ENCODE measurements at regions not wholly inside any gene's neighbourhood (a gene's known extent, or its start where the extent isn't known, plus 50 kb on each side); places are given as distances from the start of the nearest gene placed in this dataset.

DNA sequence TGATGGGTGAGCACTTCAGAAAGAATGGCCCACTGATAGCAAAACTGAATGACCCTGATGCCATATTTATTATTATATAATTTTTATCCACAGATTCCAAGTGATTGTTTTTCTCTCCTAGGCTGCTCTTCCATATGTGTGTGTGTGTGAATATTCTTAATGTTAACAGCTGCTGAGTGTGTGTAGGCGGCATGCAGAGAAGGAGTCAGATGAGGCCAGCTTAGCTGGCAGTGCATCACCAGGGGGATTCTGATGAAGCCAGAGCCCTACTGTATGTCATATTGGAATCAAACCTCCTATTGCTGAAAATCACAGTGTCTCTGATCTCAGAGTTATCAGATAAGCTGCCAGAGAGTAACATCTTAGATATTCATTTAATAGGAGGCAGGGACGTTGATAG, 177.1 kb downstream of the DMAC1 start:
- no peaks in the 10 kb centered on the region for H3K27me3 ChIP-seq
- no peak overlapping the region for H3K4me3 ChIP-seq
- no peak overlapping the region for H3K27ac ChIP-seq
- intact Hi-C loops (cut with DNase I; ENCODE audit: low total_unique reads), result no loop called here
- TF ChIP-seq, protein P1, sequence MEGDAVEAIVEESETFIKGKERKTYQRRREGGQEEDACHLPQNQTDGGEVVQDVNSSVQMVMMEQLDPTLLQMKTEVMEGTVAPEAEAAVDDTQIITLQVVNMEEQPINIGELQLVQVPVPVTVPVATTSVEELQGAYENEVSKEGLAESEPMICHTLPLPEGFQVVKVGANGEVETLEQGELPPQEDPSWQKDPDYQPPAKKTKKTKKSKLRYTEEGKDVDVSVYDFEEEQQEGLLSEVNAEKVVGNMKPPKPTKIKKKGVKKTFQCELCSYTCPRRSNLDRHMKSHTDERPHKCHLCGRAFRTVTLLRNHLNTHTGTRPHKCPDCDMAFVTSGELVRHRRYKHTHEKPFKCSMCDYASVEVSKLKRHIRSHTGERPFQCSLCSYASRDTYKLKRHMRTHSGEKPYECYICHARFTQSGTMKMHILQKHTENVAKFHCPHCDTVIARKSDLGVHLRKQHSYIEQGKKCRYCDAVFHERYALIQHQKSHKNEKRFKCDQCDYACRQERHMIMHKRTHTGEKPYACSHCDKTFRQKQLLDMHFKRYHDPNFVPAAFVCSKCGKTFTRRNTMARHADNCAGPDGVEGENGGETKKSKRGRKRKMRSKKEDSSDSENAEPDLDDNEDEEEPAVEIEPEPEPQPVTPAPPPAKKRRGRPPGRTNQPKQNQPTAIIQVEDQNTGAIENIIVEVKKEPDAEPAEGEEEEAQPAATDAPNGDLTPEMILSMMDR (IDR thresholded peaks at IDR 0.05), result no peak
- no peaks in the 10 kb centered on the region for H3K36me3 ChIP-seq
- no peaks in the 10 kb centered on the region for H3K4me1 ChIP-seq
- no peaks in the 10 kb centered on the region for H3K9me3 ChIP-seq
- DNase-seq, result no peak

DNA sequence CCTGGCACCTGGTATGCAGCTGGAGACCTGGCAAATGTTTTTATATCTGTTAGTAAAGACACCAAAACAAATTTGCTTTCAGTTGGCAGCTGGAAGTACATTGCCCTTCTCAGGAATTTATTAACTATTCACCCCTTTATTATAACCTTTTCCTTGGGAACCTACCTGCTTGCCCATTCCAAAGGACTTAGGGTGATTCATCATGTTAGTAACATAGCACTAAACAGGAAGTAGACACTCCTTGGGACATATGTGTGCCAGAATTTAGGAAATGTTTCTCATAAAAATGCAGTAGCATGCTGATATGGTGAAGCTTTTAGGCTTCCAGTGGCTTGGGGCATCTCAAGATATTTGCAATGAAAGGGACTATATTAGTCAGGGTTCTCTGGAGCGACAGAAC, 184.2 kb downstream of the DMAC1 start:
- TF ChIP-seq, protein P1 (IDR thresholded peaks at IDR 0.05), result no peak
- Histone ChIP-seq H3K27me3 (no peaks in the 10 kb centered on the region), H3K36me3 (no peaks in the 10 kb centered on the region), H3K9me3 (no peaks in the 10 kb centered on the region), H3K27ac (no peak overlapping the region), H3K4me1 (no peaks in the 10 kb centered on the region), H3K4me3 (no peak overlapping the region)
- intact Hi-C loops (cut with DNase I; ENCODE audit: low total_unique reads), result no loop called here
- DNase-seq, result no peak

DNA sequence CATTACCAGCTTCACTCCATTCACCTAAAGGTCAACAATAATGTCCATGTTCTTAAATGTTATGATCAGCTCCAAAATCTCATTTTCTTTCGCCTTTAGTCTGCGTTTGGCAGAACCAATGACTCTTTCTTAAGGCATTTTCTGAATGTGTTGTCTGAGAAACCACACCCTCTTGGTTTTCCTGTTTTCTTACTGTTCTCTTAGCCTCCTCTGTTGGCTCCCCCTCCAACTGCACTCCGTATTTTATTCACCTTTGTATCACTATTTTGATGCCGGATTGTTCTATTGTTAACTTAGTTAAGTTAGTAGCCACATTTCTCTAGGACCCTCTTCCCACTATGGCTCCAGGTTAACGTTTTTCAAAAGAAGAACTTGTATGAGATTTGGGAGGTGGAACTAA, 185.6 kb downstream of the DMAC1 start:
- H3K27ac ChIP-seq, result no peak overlapping the region
- H3K4me3 ChIP-seq, result no peak overlapping the region
- intact Hi-C loops (cut with DNase I; ENCODE audit: low total_unique reads), result no loop called here
- H3K27me3 ChIP-seq, result no peaks in the 10 kb centered on the region
- TF ChIP-seq, protein P1 (IDR thresholded peaks at IDR 0.05), result no peak
- H3K36me3 ChIP-seq, result no peaks in the 10 kb centered on the region
- H3K4me1 ChIP-seq, result no peaks in the 10 kb centered on the region
- no peaks in the 10 kb centered on the region for H3K9me3 ChIP-seq
- no peak for DNase-seq

DNA sequence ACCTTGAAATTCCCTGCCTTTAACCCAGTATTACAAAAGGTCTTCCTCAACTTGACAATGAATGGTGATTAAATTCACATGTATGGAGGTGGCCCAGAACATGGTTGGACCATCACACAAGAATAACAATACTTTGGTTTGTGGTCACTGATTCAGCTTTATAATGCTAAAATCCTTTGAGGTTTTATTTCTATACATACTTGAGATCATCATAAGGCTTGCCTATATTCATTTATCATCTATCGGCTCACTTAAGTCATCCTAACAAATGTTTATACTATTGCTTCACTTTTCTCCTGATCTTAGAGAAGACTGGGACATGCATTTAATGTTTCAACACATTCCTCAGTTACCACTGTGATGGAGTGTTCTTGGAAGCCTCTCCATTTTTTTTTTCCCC, 191.3 kb downstream of the DMAC1 start:
- no peaks in the 10 kb centered on the region for H3K36me3 ChIP-seq
- TF ChIP-seq, protein P1 (IDR thresholded peaks at IDR 0.05), result no peak
- no peaks in the 10 kb centered on the region for H3K27me3 ChIP-seq
- no peak overlapping the region for H3K4me3 ChIP-seq
- no peaks in the 10 kb centered on the region for H3K9me3 ChIP-seq
- DNase-seq, result no peak
- no peaks in the 10 kb centered on the region for H3K4me1 ChIP-seq
- no peak overlapping the region for H3K27ac ChIP-seq
- intact Hi-C loops (cut with DNase I; ENCODE audit: low total_unique reads), result no loop called here

DNA sequence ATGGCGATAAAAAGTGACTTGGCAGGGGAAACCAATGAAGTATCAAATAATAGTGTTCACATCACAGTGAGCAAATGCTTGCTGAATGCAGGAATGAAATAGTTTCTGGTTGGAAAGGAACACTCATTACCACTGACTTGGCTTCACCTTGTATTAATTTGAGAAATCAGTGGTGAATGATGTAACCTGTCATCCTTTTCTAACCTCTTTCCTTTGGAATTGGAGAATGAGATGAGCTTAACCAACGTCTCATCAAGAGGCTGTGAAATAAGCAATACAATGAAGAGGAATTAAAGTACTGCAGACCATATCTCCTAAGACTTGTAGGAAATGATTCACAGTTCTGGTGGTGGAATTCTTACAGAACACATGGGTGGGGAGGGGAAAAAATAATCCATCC, 192.2 kb downstream of the DMAC1 start:
- Histone ChIP-seq H3K36me3 (no peaks in the 10 kb centered on the region), H3K27ac (no peak overlapping the region), H3K4me3 (no peak overlapping the region), H3K9me3 (no peaks in the 10 kb centered on the region), H3K4me1 (no peaks in the 10 kb centered on the region), H3K27me3 (no peaks in the 10 kb centered on the region)
- intact Hi-C loops (cut with DNase I; ENCODE audit: low total_unique reads), result no loop called here
- TF ChIP-seq, protein P1 (IDR thresholded peaks at IDR 0.05), result no peak
- no peak for DNase-seq

DNA sequence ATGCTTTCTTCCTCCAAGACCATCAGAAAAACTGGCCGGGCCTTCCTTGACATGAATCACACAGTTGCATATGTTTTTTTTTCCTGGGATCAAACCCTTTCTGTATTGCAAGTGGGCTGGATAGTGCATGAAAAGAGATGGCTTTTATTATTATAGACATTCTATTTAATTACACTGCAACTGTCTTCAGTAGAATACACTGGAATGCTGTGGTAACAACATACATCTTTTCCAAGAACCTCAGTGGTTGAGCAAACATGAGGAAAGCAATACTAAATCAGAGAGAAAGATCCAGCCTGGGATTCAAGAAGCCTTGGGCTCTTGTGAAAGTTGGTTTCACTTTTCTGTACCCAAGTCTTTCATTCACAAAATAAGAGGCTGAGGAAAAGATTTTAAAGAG, 193.0 kb downstream of the DMAC1 start:
- H3K27me3 ChIP-seq, result no peaks in the 10 kb centered on the region
- no peaks in the 10 kb centered on the region for H3K36me3 ChIP-seq
- intact Hi-C loops (cut with DNase I; ENCODE audit: low total_unique reads), result no loop called here
- TF ChIP-seq, protein P1 (IDR thresholded peaks at IDR 0.05), result no peak
- H3K4me1 ChIP-seq, result no peaks in the 10 kb centered on the region
- DNase-seq, result no peak
- no peaks in the 10 kb centered on the region for H3K9me3 ChIP-seq
- H3K4me3 ChIP-seq, result no peak overlapping the region
- no peak overlapping the region for H3K27ac ChIP-seq

Data from tibial artery (tissue), 4 donors.